Neuron (in vitro differentiated cells): ENCODE measurements at regions not wholly inside any gene's neighbourhood (a gene's known extent, or its start where the extent isn't known, plus 50 kb on each side); places are given as distances from the start of the nearest gene placed in this dataset.
"Not testable (repeated sequence)": the region's sequence is repeated elsewhere in the genome, so short reads cannot be mapped to it uniquely, and the experiment has no call there.

Experiments used
- H2AFZ ChIP-seq: one replicate; pipeline ENCODE4 v1.6.1; 2013; ENCODE audit warnings: low read depth, mild to moderate bottlenecking, inconsistent platforms, low read length, moderate library complexity
- H3K27me3 ChIP-seq: one replicate; pipeline ENCODE4 v1.6.1; 2013; ENCODE audit warnings: low read length; ENCODE audit not compliant: insufficient read depth
- H3K36me3 ChIP-seq: one replicate; pipeline ENCODE4 v1.6.1; 2013; ENCODE audit warnings: low read length; ENCODE audit not compliant: insufficient read depth
- H3K4me1 ChIP-seq: one replicate; pipeline ENCODE4 v1.6.1; 2013; ENCODE audit warnings: low read length; ENCODE audit not compliant: insufficient read depth
- H3K4me3 ChIP-seq: 2 replicates; pipeline ENCODE4 v1.5.1; 2013; ENCODE audit warnings: mild to moderate bottlenecking, low read length, moderate library complexity
- H3K9me3 ChIP-seq: one replicate; pipeline ENCODE4 v1.6.1; 2013; ENCODE audit warnings: low read length

GRCh38 chr2:195590199-195590860 lies 66.7 kb upstream of the SLC39A10 start:
- no peak overlapping the region for H2AFZ ChIP-seq
- no peak overlapping the region for H3K4me3 ChIP-seq
- no peaks in the 10 kb centered on the region for H3K36me3 ChIP-seq
- no peaks in the 10 kb centered on the region for H3K27me3 ChIP-seq
- no peaks in the 10 kb centered on the region for H3K4me1 ChIP-seq
- H3K9me3 ChIP-seq, result no peaks in the 10 kb centered on the region

GRCh38 chr2:195587966-195588365 lies 69.1 kb upstream of the SLC39A10 start:
- Histone ChIP-seq H3K4me1 (no peaks in the 10 kb centered on the region), H3K9me3 (no peaks in the 10 kb centered on the region), H3K36me3 (no peaks in the 10 kb centered on the region), H2AFZ (no peak overlapping the region), H3K27me3 (no peaks in the 10 kb centered on the region), H3K4me3 (no peak overlapping the region)

- Histone ChIP-seq H3K27me3 (no peaks in the 10 kb centered on the region), H2AFZ (no peak overlapping the region), H3K36me3 (no peaks in the 10 kb centered on the region), H3K9me3 (no peaks in the 10 kb centered on the region), H3K4me1 (no peaks in the 10 kb centered on the region), H3K4me3 (no peak overlapping the region)
Measured at GRCh38 chr2:195586062-195586714, 70.8 kb upstream of the SLC39A10 start.

- Histone ChIP-seq H3K27me3 (no peaks in the 10 kb centered on the region), H3K4me3 (no peak overlapping the region), H2AFZ (no peak overlapping the region), H3K4me1 (no peaks in the 10 kb centered on the region), H3K9me3 (no peaks in the 10 kb centered on the region), H3K36me3 (no peaks in the 10 kb centered on the region)
Measured at GRCh38 chr2:195582188-195582587, 74.8 kb upstream of the SLC39A10 start.

DNA sequence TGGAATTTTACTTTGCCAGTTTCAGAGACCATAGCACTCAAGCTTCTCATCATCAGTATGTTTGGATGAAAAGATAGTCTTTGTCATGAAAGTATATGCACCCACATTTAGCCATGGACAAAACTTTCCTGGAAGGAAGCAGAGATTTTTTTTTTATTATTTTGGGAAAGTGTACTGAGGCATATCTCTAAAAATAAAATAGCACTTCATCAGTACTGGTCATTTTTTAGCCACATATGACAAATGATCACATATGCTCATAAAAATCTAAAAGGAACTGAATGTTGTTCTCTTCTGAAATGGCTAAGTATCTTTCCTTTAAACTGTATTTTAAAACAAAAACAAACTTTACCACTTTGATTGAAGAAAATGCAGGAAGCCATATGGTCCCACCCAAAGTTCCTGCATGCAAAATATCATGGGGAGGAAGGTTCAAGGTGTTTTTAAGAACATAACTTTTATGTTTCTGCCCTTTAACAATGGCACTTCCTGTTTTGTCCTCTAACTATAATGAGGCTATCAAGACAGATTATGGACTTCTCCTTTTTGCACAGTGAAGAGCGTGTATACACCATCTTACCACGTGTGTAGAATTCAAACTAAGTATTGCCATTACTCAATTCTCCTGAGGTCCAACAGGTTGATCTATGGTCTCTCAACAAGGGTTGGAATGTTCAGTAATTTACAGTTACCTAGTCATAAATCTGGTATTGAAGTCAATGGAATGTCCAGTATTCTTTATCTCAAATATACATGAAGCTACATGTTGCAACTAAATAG lies 77.1 kb upstream of the SLC39A10 start:
- Histone ChIP-seq H2AFZ (no peak overlapping the region), H3K4me1 (no peaks in the 10 kb centered on the region), H3K27me3 (no peaks in the 10 kb centered on the region), H3K4me3 (no peak overlapping the region), H3K9me3 (no peaks in the 10 kb centered on the region), H3K36me3 (no peaks in the 10 kb centered on the region)

- no peaks in the 10 kb centered on the region for H3K9me3 ChIP-seq
- H2AFZ ChIP-seq, result no peak overlapping the region
- H3K4me3 ChIP-seq, result no peak overlapping the region
- no peaks in the 10 kb centered on the region for H3K27me3 ChIP-seq
- no peaks in the 10 kb centered on the region for H3K4me1 ChIP-seq
- H3K36me3 ChIP-seq, result no peaks in the 10 kb centered on the region
Measured at GRCh38 chr2:195575879-195576401, 81.1 kb upstream of the SLC39A10 start.

- Histone ChIP-seq H3K4me3 (no peak overlapping the region), H2AFZ (no peak overlapping the region), H3K9me3 (no peaks in the 10 kb centered on the region), H3K4me1 (no peaks in the 10 kb centered on the region), H3K36me3 (no peaks in the 10 kb centered on the region), H3K27me3 (no peaks in the 10 kb centered on the region)
Measured at GRCh38 chr2:195575016-195575415, 82.0 kb upstream of the SLC39A10 start.

GRCh38 chr2:195574312-195574711 lies 82.7 kb upstream of the SLC39A10 start:
- H2AFZ ChIP-seq, result no peak overlapping the region
- H3K36me3 ChIP-seq, result no peaks in the 10 kb centered on the region
- no peaks in the 10 kb centered on the region for H3K4me1 ChIP-seq
- H3K4me3 ChIP-seq, result no peak overlapping the region
- H3K9me3 ChIP-seq, result no peaks in the 10 kb centered on the region
- no peaks in the 10 kb centered on the region for H3K27me3 ChIP-seq

DNA sequence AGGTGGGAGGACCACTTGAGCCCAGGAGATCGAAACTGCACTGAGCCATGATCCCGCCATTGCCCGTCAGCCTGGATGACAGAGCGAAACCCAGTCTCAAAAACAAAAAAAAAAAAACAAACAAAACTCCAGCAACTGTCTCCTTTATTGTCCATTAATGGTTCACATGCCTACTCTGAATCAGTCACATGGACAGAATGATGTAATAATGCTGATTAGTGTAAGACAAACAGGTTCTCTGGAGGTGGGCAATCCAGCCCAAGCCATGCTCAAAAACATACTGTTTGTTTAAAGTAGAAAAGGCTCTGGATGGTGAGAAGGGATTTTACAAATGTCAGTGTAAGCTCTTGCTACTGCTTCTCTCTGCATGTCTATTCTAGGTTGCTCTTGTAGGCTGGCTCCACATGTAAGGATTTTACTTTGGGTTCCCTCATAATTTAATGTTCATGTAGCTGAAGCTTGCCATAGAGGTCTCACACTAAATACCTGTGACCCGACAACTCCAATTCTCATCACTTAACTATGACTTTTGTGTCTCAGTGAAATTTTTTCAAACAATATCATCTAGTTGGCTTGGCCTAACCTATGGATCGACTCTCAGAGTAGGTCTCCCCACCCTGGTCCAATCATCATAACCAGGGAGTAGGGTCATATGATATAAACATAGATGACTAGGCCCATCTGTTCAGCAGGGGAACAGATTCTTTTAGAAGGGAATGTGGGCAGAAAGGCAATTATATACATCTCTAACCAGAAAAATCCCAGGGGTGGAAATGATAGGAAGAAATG lies 83.9 kb upstream of the SLC39A10 start:
- Histone ChIP-seq H3K4me3 (no peak overlapping the region), H2AFZ (no peak overlapping the region), H3K4me1 (no peaks in the 10 kb centered on the region), H3K27me3 (no peaks in the 10 kb centered on the region), H3K9me3 (no peaks in the 10 kb centered on the region), H3K36me3 (no peaks in the 10 kb centered on the region)

DNA sequence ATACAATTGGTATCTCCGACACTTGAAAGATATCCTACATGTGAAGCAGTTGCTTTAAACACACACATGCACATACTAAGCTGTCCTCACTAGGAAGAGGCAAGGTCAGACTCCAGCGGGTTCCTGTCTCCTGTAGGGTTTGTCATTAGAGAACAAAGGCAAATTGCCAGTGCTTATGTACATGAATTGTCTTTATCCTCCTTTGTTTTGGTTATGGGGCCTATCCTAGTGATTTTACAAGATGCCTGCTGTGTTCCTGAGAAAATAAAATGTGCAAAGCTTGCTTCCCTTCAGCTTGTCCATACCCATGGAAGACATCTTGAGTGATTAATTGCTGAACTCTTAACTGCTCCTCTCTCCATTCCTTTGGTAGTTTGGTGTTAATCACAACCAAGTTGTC lies 86.7 kb upstream of the SLC39A10 start:
- H3K9me3 ChIP-seq, result no peaks in the 10 kb centered on the region
- H2AFZ ChIP-seq, result no peak overlapping the region
- no peak overlapping the region for H3K4me3 ChIP-seq
- no peaks in the 10 kb centered on the region for H3K27me3 ChIP-seq
- H3K4me1 ChIP-seq, result no peaks in the 10 kb centered on the region
- H3K36me3 ChIP-seq, result no peaks in the 10 kb centered on the region

GRCh38 chr2:195569255-195569654 lies 87.8 kb upstream of the SLC39A10 start:
- Histone ChIP-seq H3K4me3 (no peak overlapping the region), H3K27me3 (no peaks in the 10 kb centered on the region), H3K36me3 (no peaks in the 10 kb centered on the region)

GRCh38 chr2:195564625-195565135 lies 92.3 kb upstream of the SLC39A10 start:
- not testable (repeated sequence) for H3K36me3 ChIP-seq, H3K27me3 ChIP-seq

More at GRCh38 chr2:195569255-195569654, 87.8 kb upstream of the SLC39A10 start:
- no peak overlapping the region for H2AFZ ChIP-seq
- no peaks in the 10 kb centered on the region for H3K4me1 ChIP-seq
- no peaks in the 10 kb centered on the region for H3K9me3 ChIP-seq

More at GRCh38 chr2:195564625-195565135, 92.3 kb upstream of the SLC39A10 start:
- H3K4me1 ChIP-seq, H3K9me3 ChIP-seq, H2AFZ ChIP-seq, H3K4me3 ChIP-seq: not testable (repeated sequence)
